SK-N-SH (cell line): ENCODE measurements at regions not wholly inside any gene's neighbourhood (a gene's known extent, or its start where the extent isn't known, plus 50 kb on each side); places are given as distances from the start of the nearest gene placed in this dataset.

ENCODE experiments used
- CTCF ChIA-PET: fragments of 300-600, 350-600 bp; formaldehyde crosslinking; extraction: SDS; loops from one replicate; lab custom pipeline; 2021; lab: Yijun Ruan, JAX
- POLR2A ChIA-PET: fragments of 350-600 bp; sonication (Branson Sonifier 250); formaldehyde crosslinking; extraction: SDS; loops from one replicate; lab custom pipeline; 2020; ENCODE audit warnings: antibody characterized with exemption, inconsistent platforms; lab: Yijun Ruan, JAX
- DNase-seq: peaks from one replicate; pipeline ENCODE4 v3.0.0; 2012
- H2AFZ ChIP-seq: fragments of 200-600 bp; sonication (generic); 2 replicates; pipeline ENCODE4 v1.8.1; 2016; ENCODE audit warnings: antibody characterized with exemption, mild to moderate bottlenecking, low read depth
- H3F3A ChIP-seq: fragments of 200-600 bp; sonication (generic); replicated peaks from 2 replicates; pipeline ENCODE3; 2016; ENCODE audit warnings: antibody characterized with exemption, mild to moderate bottlenecking; ENCODE audit not compliant: insufficient read depth
- H3K27ac ChIP-seq, 2 experiments: fragments of 200-500 bp in 1 of 2; fragments of 200-600 bp in 1 of 2; sonication (Bioruptor generic) in 1 of 2; sonication (generic), shearing (Covaris generic) in 1 of 2; 2 replicates each; pipeline versions ENCODE4 v1.5.1 to v1.6.1; 2014 to 2016; ENCODE audit warnings: low read depth in 2 of 2, inconsistent platforms in 1 of 2, low read length in 1 of 2, mild to moderate bottlenecking in 1 of 2, mixed read lengths in 1 of 2
- H3K27me3 ChIP-seq: fragments of 200-600 bp; sonication (generic), shearing (Covaris generic); 2 replicates; pipeline ENCODE4 v1.6.1; 2016; ENCODE audit warnings: mixed run types; ENCODE audit not compliant: insufficient read depth
- H3K36me3 ChIP-seq, 2 experiments: fragments of 200-500 bp in 1 of 2; fragments of 200-600 bp in 1 of 2; sonication (Bioruptor generic) in 1 of 2; sonication (generic) in 1 of 2; replicated peaks in 1 of 2; 2 replicates each; pipeline versions ENCODE3 to v1.5.1; 2014 to 2016; ENCODE audit warnings: low read length in 1 of 2, mild to moderate bottlenecking in 1 of 2; ENCODE audit not compliant: insufficient read depth in 2 of 2, control insufficient read depth in 1 of 2
- H3K4me1 ChIP-seq, 2 experiments: fragments of 200-500 bp in 1 of 2; fragments of 200-600 bp in 1 of 2; sonication (Bioruptor generic) in 1 of 2; sonication (generic), shearing (Covaris generic) in 1 of 2; 2 replicates each; pipeline versions ENCODE4 v1.5.1 to v1.6.1; 2014 to 2016; ENCODE audit warnings: low read depth in 1 of 2, low read length in 1 of 2, mixed run types in 1 of 2; ENCODE audit not compliant: insufficient read depth in 2 of 2, control insufficient read depth in 1 of 2
- H3K4me2 ChIP-seq: fragments of 200-600 bp; sonication (generic), shearing (Covaris generic); 2 replicates; pipeline ENCODE4 v1.6.1; 2017; ENCODE audit warnings: mixed run types
- H3K4me3 ChIP-seq, 2 experiments: fragments of 200-500 bp in 1 of 2; fragments of 200-600 bp in 1 of 2; sonication (Bioruptor generic) in 1 of 2; sonication (generic), shearing (Covaris generic) in 1 of 2; 2 replicates each; pipeline versions ENCODE4 v1.5.1 to v1.8.1; 2014 to 2016; ENCODE audit warnings: low read depth in 2 of 2, inconsistent platforms in 1 of 2, low read length in 1 of 2, mild to moderate bottlenecking in 1 of 2, mixed read lengths in 1 of 2, moderate library complexity in 1 of 2
- H3K79me2 ChIP-seq: fragments of 200-600 bp; sonication (generic); 2 replicates; pipeline ENCODE4 v1.8.1; 2017; ENCODE audit warnings: mild to moderate bottlenecking; ENCODE audit not compliant: insufficient read depth
- H3K9ac ChIP-seq: fragments of 200-600 bp; sonication (generic); 2 replicates; pipeline ENCODE4 v1.6.1; 2017; ENCODE audit warnings: mixed run types
- H3K9me2 ChIP-seq: fragments of 200-600 bp; sonication (generic); 2 replicates; pipeline ENCODE4 v1.6.1; 2017; ENCODE audit warnings: mixed run types
- H3K9me3 ChIP-seq: fragments of 200-600 bp; sonication (generic); 2 replicates; pipeline ENCODE4 v1.6.1; 2017; ENCODE audit warnings: mixed run types, mild to moderate bottlenecking, moderate library complexity
- H4K20me1 ChIP-seq: fragments of 200-600 bp; sonication (generic); 2 replicates; pipeline ENCODE4 v1.6.1; 2017; ENCODE audit warnings: mild to moderate bottlenecking, mixed run types; ENCODE audit not compliant: insufficient read depth
- CHD2 ChIP-seq: fragments of 150-350 bp; IDR thresholded peaks from 2 replicates; pipeline ENCODE4 v1.6.1; 2018; ENCODE audit warnings: low read length; ENCODE audit not compliant: partially characterized antibody
- CTCF ChIP-seq: fragments of 200-600 bp; sonication (generic); IDR thresholded peaks from 2 replicates; pipeline ENCODE4 v1.6.1; 2017; ENCODE audit warnings: antibody characterized with exemption, mild to moderate bottlenecking, moderate library complexity
- EP300 ChIP-seq, 2 experiments: IDR thresholded peaks; 2 replicates each; pipeline versions ENCODE4 v1.4.0 to v1.6.1; 2012; ENCODE audit warnings: borderline replicate concordance in 1 of 2, low read depth in 1 of 2, low read length in 1 of 2
- FOXJ3 ChIP-seq: sonication (generic); formaldehyde crosslinking; IDR thresholded peaks from 2 replicates; pipeline ENCODE4 v1.5.1; 2020; ENCODE audit warnings: mild to moderate bottlenecking, missing genetic modification reagents
- IRF3 ChIP-seq: fragments of 150-350 bp; IDR thresholded peaks from 2 replicates; pipeline ENCODE4 v1.6.1; 2016; ENCODE audit warnings: mild to moderate bottlenecking, low read depth, low read length
- MXI1 ChIP-seq: IDR thresholded peaks from 2 replicates; pipeline ENCODE4 v1.6.1; 2012; ENCODE audit warnings: mild to moderate bottlenecking, low read depth, low read length, improper control_type of control experiment
- NFIC ChIP-seq: IDR thresholded peaks from 2 replicates; pipeline ENCODE4 v1.4.0; 2012; ENCODE audit warnings: borderline replicate concordance
- NRF1 ChIP-seq: IDR thresholded peaks from 2 replicates; pipeline ENCODE4 v1.6.1; 2012; ENCODE audit warnings: low read depth, mild to moderate bottlenecking, low read length
- PBX3 ChIP-seq: IDR thresholded peaks from 2 replicates; pipeline ENCODE4; 2012
- RAD21 ChIP-seq: IDR thresholded peaks from 2 replicates; pipeline ENCODE4 v1.6.1; 2012; ENCODE audit warnings: mild to moderate bottlenecking, low read length
- RCOR1 ChIP-seq: fragments of 150-350 bp; IDR thresholded peaks from 2 replicates; pipeline ENCODE4 v1.6.1; 2017; ENCODE audit warnings: antibody characterized with exemption, low read length
- RXRA ChIP-seq: IDR thresholded peaks from 2 replicates; pipeline ENCODE4 v1.4.0; 2012; ENCODE audit warnings: low read depth, mild to moderate bottlenecking, borderline replicate concordance
- SIN3A ChIP-seq: IDR thresholded peaks from 2 replicates; pipeline ENCODE4 v1.6.1; 2012; ENCODE audit warnings: low read depth, mild to moderate bottlenecking, low read length, moderate library complexity, borderline replicate concordance
- SMC3 ChIP-seq: IDR thresholded peaks from 2 replicates; pipeline ENCODE4 v1.6.1; 2012; ENCODE audit warnings: low read depth, low read length, improper control_type of control experiment
- USF1 ChIP-seq: IDR thresholded peaks from 2 replicates; pipeline ENCODE4 v1.4.0; 2012; ENCODE audit warnings: low read depth, borderline replicate concordance
- YY1 ChIP-seq: IDR thresholded peaks from 2 replicates; pipeline ENCODE4 v1.4.0; 2012; ENCODE audit warnings: low read depth, mild to moderate bottlenecking
- ZBTB33 ChIP-seq: IDR thresholded peaks from 2 replicates; pipeline ENCODE4 v1.4.0; 2012; ENCODE audit warnings: low read depth, borderline replicate concordance
- WGBS: methylation state at CpG from one replicate; pipeline ENCODE4 v1.1.6; 2017; ENCODE audit warnings: low lambda C conversion rate; 5-methylcytosine and 5-hydroxymethylcytosine counted together

- Histone ChIP-seq H3F3A (no peaks in the 10 kb centered on the region), H4K20me1 (no peaks in the 10 kb centered on the region), H3K9ac (no peak overlapping the region), H3K79me2 (no peaks in the 10 kb centered on the region), H3K27ac (no peak overlapping the region), H3K4me3 (no peak overlapping the region), H3K9me2 (no peaks in the 10 kb centered on the region), H3K9me3 (no peaks in the 10 kb centered on the region), H3K4me2 (no peak overlapping the region), H2AFZ (no peak overlapping the region), H3K36me3 (no peaks in the 10 kb centered on the region), H3K4me1 (no peaks in the 10 kb centered on the region; a peak in 1 of 4 replicates)
- ChIA-PET CTCF (interaction anchor here (1.2 kb wide), 1 partner anchor 460 kb away, joined by 3 read pairs; no protein-coding TSS in a partner anchor), POLR2A (no interaction called here)
- no peak for DNase-seq
- no peak for TF ChIP-seq RXRA
- no peak for TF ChIP-seq RCOR1
- no peak for TF ChIP-seq EP300 (IDR thresholded peaks at IDR 0.05; ENCODE audit: borderline replicate concordance in 1 of 2, low read depth in 1 of 2, low read length in 1 of 2)
- no peak for TF ChIP-seq RAD21
- no peak for TF ChIP-seq FOXJ3 (CRISPR knock-in tag)
- TF ChIP-seq USF1, result no peak
- no peak for TF ChIP-seq YY1
- no peak for TF ChIP-seq CHD2
- TF ChIP-seq NFIC, result no peak
- TF ChIP-seq CTCF, result no peak
- no peak for TF ChIP-seq IRF3
- TF ChIP-seq, all 33 proteins: peak for 0
- 59% methylated on average over 6 of the region's 8 CpGs for WGBS
- no peaks in the 10 kb centered on the region for H3K27me3 ChIP-seq
These were observed 146.0 kb upstream of the SFSWAP start for GRCh38 chr12:131564845-131565244.

- DNase-seq, result no peak
- H3K9me3 ChIP-seq, result no peaks in the 10 kb centered on the region
- no peaks in the 10 kb centered on the region; a peak in 1 of 4 replicates for H3K4me1 ChIP-seq
- no peaks in the 10 kb centered on the region for H3K9me2 ChIP-seq
- no peaks in the 10 kb centered on the region for H3K36me3 ChIP-seq
- H3K27ac ChIP-seq, result no peak overlapping the region
- H4K20me1 ChIP-seq, result no peaks in the 10 kb centered on the region
- no peak overlapping the region for H3K4me2 ChIP-seq
- H3F3A ChIP-seq, result no peaks in the 10 kb centered on the region
- ChIA-PET POLR2A (no interaction called here), CTCF (interaction anchor here (1.2 kb wide), 1 partner anchor 461 kb away, joined by 3 read pairs; no protein-coding TSS in a partner anchor)
- no peaks in the 10 kb centered on the region for H3K79me2 ChIP-seq
- H3K27me3 ChIP-seq, result no peaks in the 10 kb centered on the region
- no peak overlapping the region for H3K4me3 ChIP-seq
- H3K9ac ChIP-seq, result no peak overlapping the region
- WGBS, result 42% methylated on average over 21 of the region's 25 CpGs
- H2AFZ ChIP-seq, result no peak overlapping the region
- TF ChIP-seq ZBTB33, result no peak
- TF ChIP-seq MXI1, result no peak
- no peak for TF ChIP-seq USF1
- TF ChIP-seq SIN3A, result no peak
- no peak for TF ChIP-seq PBX3
- no peak for TF ChIP-seq NRF1
- TF ChIP-seq IRF3, result no peak
- TF ChIP-seq SMC3, result no peak
These were observed 145.4 kb upstream of the SFSWAP start for GRCh38 chr12:131565267-131566015.
